Trophoblast cell (in vitro differentiated cells and primary cell): ENCODE measurements at regions not wholly inside any gene's neighbourhood (a gene's known extent, or its start where the extent isn't known, plus 50 kb on each side); places are given as distances from the start of the nearest gene placed in this dataset.

Source experiments
- DNase-seq, 2 donors: peaks; one replicate each; pipeline ENCODE4 v3.0.0-alpha.2; 2016
- H2AFZ ChIP-seq: 2 replicates; pipeline ENCODE4 v1.6.1; 2013; ENCODE audit warnings: low read length, moderate library complexity, mild to moderate bottlenecking; ENCODE audit not compliant: insufficient read depth, poor library complexity
- H2AK5ac ChIP-seq: 2 replicates; pipeline ENCODE4 v1.6.1; 2013; ENCODE audit warnings: mild to moderate bottlenecking, low read length
- H2BK120ac ChIP-seq: 2 replicates; pipeline ENCODE4 v1.6.1; 2013; ENCODE audit warnings: low read length, mild to moderate bottlenecking, moderate library complexity; ENCODE audit not compliant: insufficient read depth, poor library complexity
- H2BK12ac ChIP-seq: 2 replicates; pipeline ENCODE4 v1.6.1; 2013; ENCODE audit warnings: mild to moderate bottlenecking, low read length, moderate library complexity
- H2BK5ac ChIP-seq: 2 replicates; pipeline ENCODE4 v1.6.1; 2013; ENCODE audit warnings: low read length, low read depth, moderate library complexity, mild to moderate bottlenecking; ENCODE audit not compliant: poor library complexity
- H3K14ac ChIP-seq: 2 replicates; pipeline ENCODE4 v1.6.1; 2013; ENCODE audit warnings: mild to moderate bottlenecking, low read length
- H3K18ac ChIP-seq: 2 replicates; pipeline ENCODE4 v1.6.1; 2013; ENCODE audit warnings: mild to moderate bottlenecking, low read length
- H3K23ac ChIP-seq: 2 replicates; pipeline ENCODE4 v1.6.1; 2013; ENCODE audit warnings: low read length
- H3K27ac ChIP-seq: 2 replicates; pipeline ENCODE4 v1.5.1; 2013; ENCODE audit warnings: low read depth, mild to moderate bottlenecking, inconsistent platforms, low read length, moderate library complexity
- H3K27me3 ChIP-seq: 2 replicates; pipeline ENCODE4 v1.6.1; 2013; ENCODE audit warnings: inconsistent platforms, mild to moderate bottlenecking, low read length, moderate library complexity; ENCODE audit not compliant: insufficient read depth
- H3K36me3 ChIP-seq, 2 experiments: 1 replicate in 1 of 2; 2 replicates in 1 of 2; pipeline ENCODE4 v1.6.1; 2013; ENCODE audit warnings: low read length in 2 of 2, mild to moderate bottlenecking in 2 of 2, moderate library complexity in 1 of 2; ENCODE audit not compliant: insufficient read depth in 2 of 2, control insufficient read depth in 1 of 2
- H3K4ac ChIP-seq: 2 replicates; pipeline ENCODE4 v1.6.1; 2013; ENCODE audit warnings: low read depth, mild to moderate bottlenecking, low read length, moderate library complexity
- H3K4me1 ChIP-seq, 2 experiments: 1 replicate in 1 of 2; 2 replicates in 1 of 2; pipeline ENCODE4 v1.6.1; 2013; ENCODE audit warnings: low read length in 2 of 2, mild to moderate bottlenecking in 2 of 2, moderate library complexity in 1 of 2; ENCODE audit not compliant: insufficient read depth in 2 of 2, control insufficient read depth in 1 of 2
- H3K4me2 ChIP-seq: 2 replicates; pipeline ENCODE4 v1.6.1; 2013; ENCODE audit warnings: inconsistent platforms, mild to moderate bottlenecking, low read length, moderate library complexity
- H3K4me3 ChIP-seq: 2 replicates; pipeline ENCODE4 v1.5.1; 2013; ENCODE audit warnings: mild to moderate bottlenecking, low read depth, low read length, inconsistent platforms
- H3K79me1 ChIP-seq: one replicate; pipeline ENCODE4 v1.6.1; 2013; ENCODE audit warnings: low read length
- H3K79me2 ChIP-seq: 2 replicates; pipeline ENCODE4 v1.6.1; 2013; ENCODE audit warnings: low read length, mild to moderate bottlenecking; ENCODE audit not compliant: control insufficient read depth, insufficient read depth, poor library complexity
- H3K9ac ChIP-seq: 2 replicates; pipeline ENCODE4 v1.6.1; 2013; ENCODE audit warnings: mild to moderate bottlenecking, low read length
- H3K9me3 ChIP-seq: 2 replicates; pipeline ENCODE4 v1.6.1; 2013; ENCODE audit warnings: low read depth, mild to moderate bottlenecking, control low read depth, inconsistent platforms, low read length; ENCODE audit not compliant: insufficient read depth
- H4K12ac ChIP-seq: 2 replicates; pipeline ENCODE4 v1.6.1; 2013; ENCODE audit warnings: low read depth, mild to moderate bottlenecking, low read length, moderate library complexity
- H4K8ac ChIP-seq: 2 replicates; pipeline ENCODE4 v1.6.1; 2013; ENCODE audit warnings: low read depth, mild to moderate bottlenecking, low read length, moderate library complexity
- H4K91ac ChIP-seq: one replicate; pipeline ENCODE4 v1.6.1; 2013; ENCODE audit warnings: low read depth, mild to moderate bottlenecking, low read length, moderate library complexity
- WGBS: extraction: QIAGEN DNeasy Blood & Tissue Kit; methylation state at CpG from one replicate; pipeline ENCODE4 v1.1.7; 2013; ENCODE audit warnings: missing lambda C conversion rate; ENCODE audit not compliant: insufficient read length, insufficient coverage; ENCODE audit errors: extremely low coverage; 5-methylcytosine and 5-hydroxymethylcytosine counted together

- Histone ChIP-seq H3K79me2 (no peaks in the 10 kb centered on the region), H3K36me3 (no peaks in the 10 kb centered on the region), H2AFZ (no peak overlapping the region), H2BK120ac (no peak overlapping the region), H2BK5ac (no peak overlapping the region), H2BK12ac (no peak overlapping the region), H3K27ac (no peak overlapping the region), H3K9ac (no peak overlapping the region), H4K12ac (no peak overlapping the region), H3K18ac (no peak overlapping the region), H2AK5ac (no peak overlapping the region), H3K4me1 (no peaks in the 10 kb centered on the region), H3K23ac (no peak overlapping the region), H3K4me2 (no peak overlapping the region), H3K79me1 (no peaks in the 10 kb centered on the region), H3K4ac (no peak overlapping the region), H3K27me3 (no peaks in the 10 kb centered on the region), H4K8ac (no peak overlapping the region), H3K14ac (no peak overlapping the region), H3K4me3 (no peak overlapping the region), H3K9me3 (peaks cover 10% of the 10 kb centered on the region), H4K91ac (no peak overlapping the region)
- no peak for DNase-seq
- WGBS: no CpG with 5 or more reads among the region's 22 CpGs
Observed at GRCh38 chr5:3348576-3349535, 246.8 kb upstream of the IRX1 start.

- H3K18ac ChIP-seq: no peak overlapping the region
- DNase-seq: no peak
- WGBS: no CpG with 5 or more reads among the region's 5 CpGs
Observed at GRCh38 chr5:3347741-3348140, 247.9 kb upstream of the IRX1 start.

GRCh38 chr5:3346111-3346820, 249.4 kb upstream of the IRX1 start:
- Histone ChIP-seq H2AK5ac (no peak overlapping the region), H2BK5ac (no peak overlapping the region), H3K9me3 (peaks cover 5% of the 10 kb centered on the region), H3K9ac (no peak overlapping the region), H3K27ac (no peak overlapping the region), H2AFZ (no peak overlapping the region), H3K79me2 (no peaks in the 10 kb centered on the region), H3K4ac (no peak overlapping the region), H4K12ac (no peak overlapping the region), H4K91ac (no peak overlapping the region), H3K27me3 (no peaks in the 10 kb centered on the region), H3K4me1 (no peaks in the 10 kb centered on the region), H3K14ac (no peak overlapping the region), H3K79me1 (no peaks in the 10 kb centered on the region), H3K36me3 (no peaks in the 10 kb centered on the region), H3K23ac (no peak overlapping the region), H3K4me3 (no peak overlapping the region), H2BK120ac (no peak overlapping the region), H3K4me2 (no peak overlapping the region), H2BK12ac (no peak overlapping the region), H4K8ac (no peak overlapping the region), H3K18ac (no peak overlapping the region)
- DNase-seq: no peak
- WGBS: no CpG with 5 or more reads among the region's 26 CpGs

More at GRCh38 chr5:3347741-3348140, 247.9 kb upstream of the IRX1 start:
- Histone ChIP-seq H3K4ac (no peak overlapping the region), H2BK120ac (no peak overlapping the region), H4K12ac (no peak overlapping the region), H3K4me3 (no peak overlapping the region), H3K9ac (no peak overlapping the region), H4K91ac (no peak overlapping the region), H2AK5ac (no peak overlapping the region), H4K8ac (no peak overlapping the region), H3K79me1 (no peaks in the 10 kb centered on the region), H3K4me2 (no peak overlapping the region), H3K27me3 (no peaks in the 10 kb centered on the region), H3K36me3 (no peaks in the 10 kb centered on the region), H3K9me3 (peaks cover 8% of the 10 kb centered on the region), H2BK12ac (no peak overlapping the region), H2BK5ac (no peak overlapping the region), H3K23ac (no peak overlapping the region), H3K4me1 (no peaks in the 10 kb centered on the region), H2AFZ (no peak overlapping the region), H3K79me2 (no peaks in the 10 kb centered on the region), H3K27ac (no peak overlapping the region), H3K14ac (no peak overlapping the region)

GRCh38 chr5:3345195-3345594, 250.4 kb upstream of the IRX1 start:
- no peaks in the 10 kb centered on the region for H3K79me2 ChIP-seq
- H3K27me3 ChIP-seq: no peaks in the 10 kb centered on the region
- H3K27ac ChIP-seq: no peak overlapping the region
- H4K91ac ChIP-seq: no peak overlapping the region
- H2BK120ac ChIP-seq: no peak overlapping the region
- no peak overlapping the region for H3K9ac ChIP-seq
- no peak overlapping the region for H4K8ac ChIP-seq
- H3K14ac ChIP-seq: no peak overlapping the region
- H2BK12ac ChIP-seq: no peak overlapping the region
- no peaks in the 10 kb centered on the region for H3K4me1 ChIP-seq
- peaks cover 5% of the 10 kb centered on the region for H3K9me3 ChIP-seq
- H3K18ac ChIP-seq: no peak overlapping the region
- H3K79me1 ChIP-seq: no peaks in the 10 kb centered on the region
- no peak for DNase-seq
- H3K23ac ChIP-seq: no peak overlapping the region
- H4K12ac ChIP-seq: no peak overlapping the region
- H3K4me3 ChIP-seq: no peak overlapping the region
- no peak overlapping the region for H2AFZ ChIP-seq
- H3K4me2 ChIP-seq: no peak overlapping the region
- no peak overlapping the region for H2BK5ac ChIP-seq
- no peak overlapping the region for H3K4ac ChIP-seq
- H2AK5ac ChIP-seq: no peak overlapping the region
- H3K36me3 ChIP-seq: no peaks in the 10 kb centered on the region
- WGBS: no CpG with 5 or more reads among the region's 8 CpGs
